Type B pancreatic cell (in vitro differentiated cells): ENCODE measurements at regions not wholly inside any gene's neighbourhood (a gene's known extent, or its start where the extent isn't known, plus 50 kb on each side); places are given as distances from the start of the nearest gene placed in this dataset.

Experiments used
- DNase-seq: peaks from one replicate; pipeline ENCODE4 v3.0.0; 2021; ENCODE audit warnings: mixed read lengths; ENCODE audit not compliant: unreplicated experiment; ENCODE audit errors: extremely low spot score
- H3K27ac Mint-ChIP-seq: 2 replicates; pipeline ENCODE4 v1.8.0; 2021; ENCODE audit warnings: mild to moderate bottlenecking, mixed read lengths
- H3K27me3 Mint-ChIP-seq: 2 replicates; pipeline ENCODE4 v1.8.0; 2021; ENCODE audit warnings: mixed read lengths
- H3K36me3 Mint-ChIP-seq: 2 replicates; pipeline ENCODE4 v1.8.0; 2021; ENCODE audit warnings: mixed read lengths
- H3K4me1 Mint-ChIP-seq: one replicate; pipeline ENCODE4 v1.8.0; 2021; ENCODE audit warnings: mixed read lengths; ENCODE audit not compliant: unreplicated experiment
- H3K4me3 Mint-ChIP-seq: 2 replicates; pipeline ENCODE4 v1.8.0; 2021; ENCODE audit warnings: mild to moderate bottlenecking, mixed read lengths
- H3K9me3 Mint-ChIP-seq: 2 replicates; pipeline ENCODE4 v1.8.0; 2021; ENCODE audit warnings: mixed read lengths
- CTCF ChIP-seq: fragments of 200-600 bp; sonication (generic); conservative IDR thresholded peaks from 2 replicates; pipeline ENCODE4 v1.5.0; 2021; ENCODE audit warnings: antibody characterized with exemption, mild to moderate bottlenecking

- Mint-ChIP-seq H3K36me3 (no peaks in the 10 kb centered on the region), H3K27me3 (peaks cover 4% of the 10 kb centered on the region), H3K4me1 (no peaks in the 10 kb centered on the region), H3K4me3 (no peak overlapping the region), H3K27ac (no peak overlapping the region), H3K9me3 (peaks cover 20% of the 10 kb centered on the region)
- no peak for TF ChIP-seq CTCF
- DNase-seq: no peak
Measured at GRCh38 chr2:239455436-239456203, 54.8 kb upstream of the HDAC4 start.

GRCh38 chr2:239454507-239454906, 53.7 kb upstream of the HDAC4 start:
- Mint-ChIP-seq H3K9me3 (peaks cover 15% of the 10 kb centered on the region), H3K4me3 (no peak overlapping the region), H3K36me3 (no peaks in the 10 kb centered on the region), H3K27ac (no peak overlapping the region), H3K4me1 (no peaks in the 10 kb centered on the region), H3K27me3 (no peaks in the 10 kb centered on the region)
- no peak for TF ChIP-seq CTCF
- DNase-seq: no peak
